Urothelium cell line (cell line): ENCODE measurements at regions not wholly inside any gene's neighbourhood (a gene's known extent, or its start where the extent isn't known, plus 50 kb on each side); places are given as distances from the start of the nearest gene placed in this dataset.
"Not testable (repeated sequence)": the region's sequence is repeated elsewhere in the genome, so short reads cannot be mapped to it uniquely, and the experiment has no call there.

Source experiments
- DNase-seq: peaks from one replicate; pipeline ENCODE4 v3.0.0; 2011; ENCODE audit warnings: low spot score, mixed read lengths
- FAIRE-seq: peaks from 2 replicates; lab custom pipeline; 2011; peaks lifted over from hg19 to GRCh38; lab: Jason Lieb, UNC

GRCh38 chr13:78881751-78882150, 222.8 kb upstream of the OBI1 start:
- DNase-seq (no peak), FAIRE-seq (no peak)

DNA sequence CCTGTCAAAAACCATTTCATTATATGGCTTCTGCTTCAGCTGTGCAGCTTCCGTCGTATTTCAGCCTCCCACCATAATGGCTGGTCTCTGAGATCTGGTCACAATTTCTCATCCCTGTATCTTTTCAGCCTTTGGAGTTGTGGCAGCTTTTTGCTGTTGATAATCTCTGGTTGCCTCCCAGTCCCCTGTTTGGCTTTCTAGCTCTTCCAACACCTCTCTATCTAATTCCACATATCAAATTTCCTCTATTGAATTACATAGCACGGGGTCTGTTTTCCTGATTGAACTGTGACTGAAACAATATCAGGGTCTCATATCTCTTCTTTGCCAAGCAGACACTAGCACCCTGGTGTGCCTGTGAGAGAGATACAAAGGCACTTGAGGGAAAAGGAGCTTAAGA, 222.1 kb upstream of the OBI1 start:
- DNase-seq (no peak), FAIRE-seq (no peak)

DNA sequence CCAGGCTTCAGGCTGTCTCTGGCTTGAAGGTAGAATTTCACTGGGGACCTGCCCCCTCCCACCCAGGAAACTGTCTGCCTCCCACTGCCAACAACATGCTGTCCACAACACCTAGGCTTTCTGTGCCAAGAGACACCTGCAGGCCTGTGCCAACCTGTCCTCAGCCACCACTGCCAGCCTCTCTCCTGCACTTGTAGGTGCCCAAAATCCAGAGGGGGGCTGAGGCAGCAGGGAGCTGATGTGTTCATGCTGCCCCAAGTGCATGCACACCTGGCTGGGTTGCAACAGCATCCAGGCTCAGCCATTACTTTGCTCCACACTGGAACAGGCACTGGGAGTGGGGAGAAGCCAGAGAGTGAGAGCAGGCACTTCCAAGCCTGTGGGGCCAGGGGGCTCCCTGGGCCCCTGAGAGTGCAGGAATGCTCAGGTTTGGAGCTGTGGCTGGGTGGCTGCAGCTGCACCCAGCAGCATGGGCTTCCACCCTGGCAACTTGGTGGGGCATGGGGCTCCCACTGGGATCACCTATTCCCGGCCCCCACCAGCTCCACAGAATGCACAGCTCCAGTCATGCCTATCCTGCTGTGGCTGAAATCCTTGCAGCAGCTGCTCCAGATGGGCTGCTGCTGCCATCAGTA, 218.1 kb upstream of the OBI1 start:
- no peak for FAIRE-seq
- no peak for DNase-seq

GRCh38 chr13:78875792-78876580, 217.0 kb upstream of the OBI1 start:
- FAIRE-seq (no peak), DNase-seq (no peak)

GRCh38 chr13:78868991-78869390, 210.0 kb upstream of the OBI1 start:
- no peak for DNase-seq
- no peak for FAIRE-seq

- DNase-seq = no peak
- no peak for FAIRE-seq
These were observed 208.7 kb upstream of the OBI1 start for GRCh38 chr13:78867655-78868054.

DNA sequence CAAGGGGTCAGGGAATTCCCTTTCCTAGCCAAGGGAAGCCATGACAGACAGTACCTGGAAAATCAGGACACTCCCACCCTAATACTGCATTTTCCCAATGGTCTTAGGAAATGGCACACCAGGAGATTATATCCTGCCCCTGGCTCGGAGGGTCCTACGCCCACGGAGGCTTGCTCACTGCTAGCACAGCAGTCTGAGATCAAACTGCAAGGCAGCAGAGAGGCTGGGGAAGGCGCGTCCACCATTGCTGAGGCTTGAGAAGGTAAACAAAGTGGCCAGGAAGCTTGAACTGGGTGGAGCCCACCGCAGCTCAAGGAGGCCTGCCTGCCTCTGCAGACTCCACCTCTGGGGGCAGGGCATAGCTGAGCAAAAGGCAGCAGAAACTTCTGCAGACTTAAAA, 207.1 kb upstream of the OBI1 start:
- not testable (repeated sequence) for DNase-seq, FAIRE-seq

DNA sequence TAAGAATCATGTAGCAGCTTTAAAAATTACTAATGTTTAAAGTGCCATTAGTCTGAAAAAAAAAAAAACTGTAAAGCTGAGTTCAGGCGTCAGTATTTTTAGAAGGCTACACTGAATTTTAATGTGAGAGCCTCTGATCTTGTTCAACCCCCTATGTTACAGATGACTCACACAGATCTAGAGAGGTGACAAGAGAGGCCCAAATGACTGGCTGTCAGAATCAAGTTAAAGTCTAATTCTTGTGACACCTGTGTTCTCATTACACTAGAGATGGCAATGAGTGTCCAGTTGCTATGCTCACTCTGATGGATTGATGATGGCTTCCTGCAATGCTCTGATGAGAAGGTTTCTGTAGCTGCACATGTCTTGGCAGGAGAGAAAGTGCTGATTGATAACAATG, 203.5 kb upstream of the OBI1 start:
- DNase-seq = no peak
- FAIRE-seq = no peak

DNA sequence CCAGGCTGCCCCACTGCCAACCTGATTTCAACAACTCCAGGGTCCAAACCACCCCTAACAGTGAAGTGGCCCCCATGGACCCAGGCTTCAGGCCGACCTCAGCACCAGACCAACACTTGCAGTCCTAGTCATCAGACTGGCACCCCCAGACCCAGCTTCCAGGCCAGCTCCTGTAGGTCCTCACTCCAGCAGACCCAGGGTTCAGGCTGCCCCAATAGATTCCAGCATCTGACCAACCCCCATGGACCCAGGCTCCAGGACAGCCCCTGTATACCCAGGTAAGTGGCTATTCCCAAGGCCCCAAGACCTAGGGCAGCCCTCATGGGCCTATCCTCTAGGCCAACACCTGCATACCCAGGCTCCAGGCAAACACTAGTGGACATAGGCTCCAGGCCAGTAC, 193.8 kb upstream of the OBI1 start:
- no peak for FAIRE-seq
- no peak for DNase-seq

GRCh38 chr13:78845656-78846365, 186.9 kb upstream of the OBI1 start:
- FAIRE-seq (no peak), DNase-seq (no peak)

DNA sequence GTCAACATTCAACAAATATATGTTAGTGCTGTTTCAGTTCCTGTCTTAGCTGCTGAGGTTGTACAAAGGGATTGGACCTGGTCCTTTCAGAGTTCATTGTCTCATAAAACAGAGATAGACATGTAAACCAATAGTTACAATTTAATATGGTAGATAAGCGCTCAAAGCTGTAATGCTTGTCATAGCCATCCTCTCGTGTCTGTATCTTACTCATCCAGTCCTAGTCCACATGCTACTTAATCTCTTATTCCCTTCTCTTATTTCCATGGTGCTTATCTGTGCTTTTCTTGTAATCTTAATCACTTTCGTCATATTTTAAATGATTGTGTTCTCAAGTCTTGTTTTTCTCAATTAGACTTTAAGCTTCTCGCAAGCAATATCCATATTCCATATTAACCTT, 185.2 kb upstream of the OBI1 start:
- DNase-seq (no peak), FAIRE-seq (no peak)

GRCh38 chr13:78841358-78841963, 182.5 kb upstream of the OBI1 start:
- FAIRE-seq = no peak
- no peak for DNase-seq

DNA sequence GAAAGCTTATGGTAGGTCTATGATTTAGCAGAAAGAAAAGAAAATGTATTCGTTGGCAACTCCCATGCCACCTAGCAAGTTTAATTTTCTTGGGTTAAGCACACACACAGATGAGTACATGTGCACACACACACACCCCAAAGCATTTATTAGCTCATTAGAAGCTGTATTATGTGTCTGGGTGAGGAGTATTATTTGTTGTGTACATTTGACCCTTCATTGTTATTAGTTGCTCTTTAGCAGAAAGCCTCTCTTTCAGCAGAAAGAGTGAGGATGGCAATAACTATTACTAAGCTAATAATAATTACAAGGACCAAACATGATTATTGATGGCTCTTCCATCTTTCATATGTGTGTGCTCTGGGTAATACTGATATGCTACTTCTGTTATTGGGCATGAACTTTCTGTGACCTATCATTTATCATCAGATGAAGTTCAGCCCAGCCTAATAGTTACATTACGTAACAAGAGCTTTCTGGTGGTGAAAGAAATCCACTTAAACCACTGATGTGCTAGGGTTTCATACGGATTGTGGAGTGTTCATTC, 177.4 kb upstream of the OBI1 start:
- no peak for FAIRE-seq
- DNase-seq = no peak

- no peak for DNase-seq
- no peak for FAIRE-seq
These were observed 173.5 kb upstream of the OBI1 start for GRCh38 chr13:78832461-78832860.

- DNase-seq (no peak), FAIRE-seq (no peak)
These were observed 171.6 kb upstream of the OBI1 start for GRCh38 chr13:78830508-78830907.

DNA sequence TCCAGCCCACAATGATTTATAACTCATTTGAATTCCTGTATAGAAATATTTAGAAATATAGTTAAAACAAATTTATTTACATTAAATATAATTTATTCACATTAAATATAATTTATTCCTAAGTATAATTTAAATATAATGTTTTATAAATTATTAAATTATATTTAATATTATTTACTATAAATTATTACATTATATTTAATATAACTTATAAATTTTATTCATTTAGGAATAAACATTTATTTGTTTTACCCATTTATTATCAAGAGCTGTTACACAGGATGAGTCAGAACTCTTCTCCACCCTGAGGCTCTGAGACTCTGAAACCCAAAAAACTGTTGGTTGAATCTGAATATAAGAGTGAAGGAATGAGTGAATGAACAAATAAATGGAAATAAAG, 170.9 kb upstream of the OBI1 start:
- no peak for FAIRE-seq
- no peak for DNase-seq

- no peak for FAIRE-seq
- no peak for DNase-seq
These were observed 168.5 kb upstream of the OBI1 start for GRCh38 chr13:78827471-78827870.

GRCh38 chr13:78826936-78827335, 168.0 kb upstream of the OBI1 start:
- DNase-seq = no peak
- FAIRE-seq = no peak

- FAIRE-seq = no peak
- DNase-seq = no peak
These were observed 167.4 kb upstream of the OBI1 start for GRCh38 chr13:78826312-78826711.

GRCh38 chr13:78820541-78820940, 161.6 kb upstream of the OBI1 start:
- no peak for FAIRE-seq
- DNase-seq = no peak

DNA sequence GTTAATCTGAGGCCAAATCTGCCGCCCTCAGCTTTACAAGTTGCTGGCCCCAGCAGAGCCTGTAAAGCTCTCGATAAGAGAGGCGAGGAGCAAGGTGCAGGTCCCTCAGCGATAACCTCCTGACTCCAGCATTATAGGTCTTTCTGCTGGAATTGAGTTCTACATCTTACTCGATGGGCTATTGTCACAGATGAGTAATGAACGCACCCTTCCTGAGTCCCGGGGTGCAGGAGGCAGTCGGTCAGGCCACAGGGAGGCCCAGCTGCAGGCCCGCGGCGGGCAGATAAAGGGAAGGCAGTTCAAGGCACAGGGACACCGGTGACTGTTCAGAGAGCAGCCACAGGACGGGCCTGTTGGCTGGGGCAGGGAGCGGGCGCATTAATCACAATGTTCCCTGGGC, 157.6 kb upstream of the OBI1 start:
- FAIRE-seq (no peak), DNase-seq (no peak)
